Mesenteric fat pad (tissue), 1 donor: ENCODE measurements at regions not wholly inside any gene's neighbourhood (a gene's known extent, or its start where the extent isn't known, plus 50 kb on each side); places are given as distances from the start of the nearest gene placed in this dataset.
"Not testable (repeated sequence)": the region's sequence is repeated elsewhere in the genome, so short reads cannot be mapped to it uniquely, and the experiment has no call there.

Source experiments
- DNase-seq: peaks from one replicate; pipeline ENCODE4 v3.0.0-alpha.2; 2020; ENCODE audit warnings: low spot score
- donor health status: DM: yes; HTN: yes; CAD: no.

- DNase-seq: no peak
Measured at GRCh38 chr3:14252321-14253021, 73.9 kb downstream of the LSM3 start.

GRCh38 chr3:14253022-14253706 is 74.5 kb downstream of the LSM3 start:
- no peak for DNase-seq

GRCh38 chr3:14253707-14254382 is 75.2 kb downstream of the LSM3 start:
- no peak for DNase-seq

- DNase-seq: no peak
Measured at GRCh38 chr3:14254812-14255702, 76.4 kb downstream of the LSM3 start.

- no peak for DNase-seq
Measured at GRCh38 chr3:14256046-14256445, 77.4 kb downstream of the LSM3 start.

DNA sequence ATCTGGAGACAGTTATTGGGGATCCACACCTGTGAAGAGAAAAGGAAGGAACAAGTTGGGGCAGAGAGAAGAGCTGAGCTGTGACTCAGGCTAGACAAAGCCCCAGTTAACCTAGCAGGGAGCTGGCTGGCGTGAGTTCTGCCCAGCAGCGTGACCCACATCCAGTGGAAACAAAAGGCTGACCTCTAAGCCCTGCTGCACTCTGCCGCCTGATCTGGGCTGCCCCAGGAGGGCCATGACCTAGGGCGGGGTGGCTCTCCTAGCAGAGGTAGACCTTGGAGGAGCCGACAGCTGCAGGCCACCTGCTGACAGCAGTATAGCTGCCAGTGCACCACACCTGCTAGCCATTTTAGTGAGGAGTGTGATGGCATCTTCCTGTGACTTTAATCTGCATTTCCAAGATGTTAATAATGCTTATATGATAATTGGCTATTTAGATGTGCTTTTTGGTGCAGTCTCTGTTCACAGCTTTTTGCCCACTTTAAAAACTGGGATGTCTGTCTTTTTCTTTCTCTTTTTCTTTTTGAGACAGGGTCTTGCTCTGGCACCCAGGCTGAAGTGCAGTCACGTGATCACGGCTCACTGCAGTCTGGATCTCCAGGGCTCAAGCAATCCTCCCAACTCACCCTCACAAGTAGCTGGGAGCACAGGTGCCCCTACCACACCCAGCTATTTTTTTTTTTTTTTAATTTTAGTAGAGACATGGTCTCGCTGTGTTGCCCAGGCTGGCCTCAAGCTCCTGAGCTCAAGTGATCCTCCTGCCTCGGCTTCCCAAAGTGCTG is 78.1 kb downstream of the LSM3 start:
- DNase-seq: no peak

DNA sequence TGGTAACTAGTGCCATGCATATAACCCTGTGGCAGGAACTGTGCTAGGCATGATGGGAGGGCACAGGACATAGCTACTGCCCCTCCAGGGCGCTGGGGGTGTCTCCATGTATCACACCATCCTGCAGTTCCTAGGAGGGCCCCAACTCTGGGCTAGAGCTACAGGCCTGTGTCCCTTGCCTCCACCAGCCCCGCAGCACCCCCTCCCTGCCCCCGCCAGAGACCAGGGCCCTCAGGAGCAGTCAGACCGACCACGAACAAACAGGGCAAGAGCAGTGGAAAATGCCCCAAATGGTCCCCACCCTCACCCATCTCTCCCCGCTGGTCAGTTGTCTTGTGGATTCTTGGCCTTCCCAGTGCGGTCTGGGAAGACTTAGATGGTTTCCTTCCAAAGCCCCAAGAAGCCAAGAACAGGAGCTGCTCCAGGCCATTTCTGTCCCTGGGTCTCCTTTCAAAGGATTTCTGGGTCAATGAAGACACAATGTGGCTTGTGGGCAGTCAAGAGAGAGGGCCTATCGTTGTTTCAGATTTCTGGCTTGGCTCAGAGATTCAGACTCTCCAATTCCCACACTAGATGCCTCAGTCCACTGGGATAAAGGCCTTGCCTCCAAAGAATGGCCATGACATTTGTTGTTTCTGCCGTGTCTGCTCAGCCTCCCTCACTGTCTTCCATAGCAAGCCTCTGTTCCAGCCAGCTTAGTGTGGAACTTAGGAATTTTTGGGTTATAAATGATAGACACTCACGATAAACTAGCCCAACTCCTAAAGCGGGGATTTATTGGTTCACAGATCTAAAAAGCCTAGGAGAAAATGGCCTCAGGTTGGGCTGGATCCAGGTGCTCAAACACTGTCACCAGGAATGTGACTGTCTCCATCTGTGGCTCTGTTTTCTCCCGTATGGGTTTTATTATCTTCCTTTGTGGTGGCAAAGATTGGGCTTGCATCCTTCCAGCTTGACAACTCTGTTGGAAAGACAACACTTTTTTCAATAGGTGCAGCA is 80.6 kb downstream of the LSM3 start:
- DNase-seq: no peak

DNA sequence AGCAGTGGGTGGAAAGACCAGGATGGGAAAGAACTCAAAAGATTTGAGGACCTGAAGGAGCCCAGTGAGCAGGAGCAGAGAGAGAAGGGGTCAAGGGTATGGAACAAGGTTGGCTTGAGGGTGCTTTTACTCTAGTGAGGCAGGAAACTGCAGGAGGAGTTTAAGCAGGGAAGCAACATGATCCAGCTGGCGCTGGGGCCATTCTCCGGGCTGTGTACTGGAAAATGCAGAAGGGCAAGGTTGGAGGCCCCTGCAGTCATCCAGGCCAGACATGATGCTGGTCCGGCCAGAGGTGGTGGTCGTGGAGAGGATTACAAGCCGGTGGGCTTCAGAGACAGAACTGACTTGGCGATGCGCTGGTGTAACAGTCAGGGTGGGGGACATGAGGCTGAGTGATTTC is 81.8 kb downstream of the LSM3 start:
- no peak for DNase-seq

DNA sequence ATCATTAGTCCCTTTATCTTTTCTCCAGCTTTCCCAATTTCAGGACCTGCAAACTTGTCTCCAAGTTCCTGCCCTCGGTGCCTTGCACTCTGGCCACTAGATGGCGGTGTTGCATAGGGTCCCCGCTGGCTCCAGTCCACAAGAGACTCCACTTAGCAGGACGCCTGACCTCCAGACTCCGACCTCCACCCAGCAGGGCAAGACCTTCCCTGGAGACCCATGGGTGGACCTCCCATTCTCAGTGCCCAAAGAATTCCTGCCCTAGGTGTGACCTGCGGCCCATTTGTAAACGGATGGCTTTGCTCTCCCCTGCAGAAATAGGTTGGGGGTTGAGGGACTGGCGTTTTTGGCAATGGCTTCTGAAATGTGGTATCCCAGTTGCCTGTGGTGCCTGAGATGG is 82.6 kb downstream of the LSM3 start:
- DNase-seq: no peak

GRCh38 chr3:14262212-14262611 is 83.6 kb downstream of the LSM3 start:
- DNase-seq: no peak

GRCh38 chr3:14262867-14263266 is 84.2 kb downstream of the LSM3 start:
- DNase-seq: no peak

DNA sequence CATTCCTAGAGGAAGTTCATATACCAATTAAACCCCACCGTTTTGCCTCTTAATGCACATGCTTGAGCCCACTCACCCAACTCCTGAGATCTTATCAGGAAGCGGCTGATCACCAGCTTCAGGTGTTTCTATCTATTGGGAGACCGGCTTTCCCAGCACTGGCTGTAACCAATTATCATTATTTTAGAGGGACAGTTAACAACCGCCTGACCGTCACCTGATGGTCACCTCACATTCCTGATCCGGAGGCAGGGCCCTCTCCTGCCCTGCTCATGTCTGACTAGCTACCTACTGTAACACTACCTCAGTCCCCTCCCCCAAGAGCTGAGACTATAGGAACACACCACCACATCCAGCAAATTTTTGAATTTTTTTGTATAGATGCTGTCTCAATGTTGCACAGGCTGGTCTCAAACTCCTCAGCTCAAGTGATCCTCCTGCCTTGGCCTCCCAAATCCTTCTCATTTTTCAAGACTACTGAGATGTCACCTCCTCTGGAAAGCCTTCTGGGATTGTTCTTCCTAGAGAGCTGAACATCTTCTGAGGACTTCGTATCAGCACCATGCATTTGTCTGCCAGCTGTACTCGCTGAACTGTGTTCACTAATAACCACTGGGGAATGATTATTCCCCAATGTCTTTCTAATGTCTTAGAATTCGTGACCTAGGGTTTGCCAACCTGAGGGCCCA is 84.8 kb downstream of the LSM3 start:
- DNase-seq: no peak

GRCh38 chr3:14265246-14265962 is 86.8 kb downstream of the LSM3 start:
- no peak for DNase-seq

DNA sequence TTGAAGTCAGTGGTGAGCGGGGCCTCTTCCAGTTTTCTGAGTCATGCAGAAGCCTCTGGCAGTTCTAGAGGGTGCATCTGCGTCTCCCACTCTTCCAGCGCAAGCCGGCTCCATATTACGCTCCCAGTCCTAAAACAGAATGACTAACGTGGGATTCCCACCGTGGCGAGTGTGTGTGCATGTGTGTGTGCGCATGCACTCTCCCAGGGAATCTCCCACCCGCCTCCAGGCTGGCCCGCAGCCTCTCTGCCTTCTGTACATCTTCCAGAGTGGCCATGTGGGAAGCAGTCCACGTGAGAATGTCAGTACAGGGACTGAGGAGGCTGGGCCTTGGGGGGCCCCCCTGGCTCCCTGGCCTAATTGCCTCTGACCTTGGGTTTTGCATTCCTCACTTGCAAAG is 87.7 kb downstream of the LSM3 start:
- no peak for DNase-seq

GRCh38 chr3:14267976-14268375 is 89.4 kb downstream of the LSM3 start:
- no peak for DNase-seq

GRCh38 chr3:14268897-14269296 is 90.3 kb downstream of the LSM3 start:
- no peak for DNase-seq

GRCh38 chr3:14272041-14272958 is 93.7 kb downstream of the LSM3 start:
- not testable (repeated sequence) for DNase-seq
